OCI-LY7 (cell line): ENCODE measurements at regions not wholly inside any gene's neighbourhood (a gene's known extent, or its start where the extent isn't known, plus 50 kb on each side); places are given as distances from the start of the nearest gene placed in this dataset.

Source experiments
- BruUV-seq: library from RNA; stranded (reverse); fragments of 400-500 nt; replicated peaks from 2 replicates; lab custom pipeline; 2021; lab: Mats Ljungman, UMichigan
- CTCF ChIA-PET: fragments of 300-600 bp; sonication (Branson Sonifier 250); formaldehyde crosslinking; loops from one replicate; lab custom pipeline; 2022; ENCODE audit warnings: antibody characterized with exemption; ENCODE audit not compliant: unreplicated experiment; lab: Charles Lee
- POLR2A ChIA-PET: fragments of 300-600 bp; sonication (Branson Sonifier 250); formaldehyde crosslinking; loops from one replicate; lab custom pipeline; 2022; ENCODE audit warnings: antibody characterized with exemption; lab: Charles Lee
- DNase-seq: peaks from one replicate; pipeline ENCODE4 v3.0.0-alpha.2; 2015; ENCODE audit warnings: low spot score
- H2AFZ ChIP-seq: fragments of 200-600 bp; sonication (generic), shearing (Covaris generic); 2 replicates; pipeline ENCODE4 v1.6.1; 2014; ENCODE audit warnings: mild to moderate bottlenecking, antibody characterized with exemption, low read length, moderate library complexity
- H3K27ac ChIP-seq: fragments of 200-600 bp; sonication (generic); 2 replicates; pipeline ENCODE4 v1.5.1; 2014; ENCODE audit warnings: mixed run types, low read depth, mild to moderate bottlenecking, moderate library complexity, low read length, inconsistent platforms; ENCODE audit not compliant: poor library complexity, severe bottlenecking
- H3K36me3 ChIP-seq: fragments of 200-600 bp; sonication (generic); 2 replicates; pipeline ENCODE4 v1.6.1; 2014; ENCODE audit warnings: mild to moderate bottlenecking, antibody characterized with exemption, low read length, moderate library complexity, mixed read lengths; ENCODE audit not compliant: insufficient read depth
- H3K4me1 ChIP-seq: fragments of 200-600 bp; sonication (generic); 2 replicates; pipeline ENCODE4 v1.5.1; 2014; ENCODE audit warnings: mild to moderate bottlenecking, low read length; ENCODE audit not compliant: insufficient read depth, poor library complexity, severe bottlenecking
- H3K4me2 ChIP-seq: fragments of 200-600 bp; sonication (generic); 2 replicates; pipeline ENCODE4 v1.6.1; 2014; ENCODE audit warnings: mild to moderate bottlenecking, low read length
- H3K4me3 ChIP-seq: fragments of 200-600 bp; sonication (generic); 2 replicates; pipeline ENCODE4 v1.5.1; 2014; ENCODE audit warnings: mild to moderate bottlenecking, low read depth, low read length; ENCODE audit not compliant: poor library complexity, severe bottlenecking
- H3K79me2 ChIP-seq: fragments of 200-600 bp; sonication (generic); 2 replicates; pipeline ENCODE4 v1.6.1; 2016; ENCODE audit warnings: low read depth, mild to moderate bottlenecking, low read length, moderate library complexity, mixed read lengths; ENCODE audit not compliant: insufficient read depth
- H3K9me2 ChIP-seq: fragments of 200-600 bp; sonication (generic); 2 replicates; pipeline ENCODE4 v1.6.1; 2016; ENCODE audit warnings: mild to moderate bottlenecking, low read length, mixed read lengths; ENCODE audit not compliant: insufficient read depth
- H3K9me3 ChIP-seq: fragments of 200-600 bp; sonication (generic); 2 replicates; pipeline ENCODE4 v1.6.1; 2014; ENCODE audit warnings: mild to moderate bottlenecking, mixed run types, low read length, mixed read lengths
- H4K20me1 ChIP-seq: fragments of 200-600 bp; sonication (generic); 2 replicates; pipeline ENCODE4 v1.6.1; 2014; ENCODE audit warnings: mild to moderate bottlenecking, antibody characterized with exemption, low read length, moderate library complexity, mixed read lengths; ENCODE audit not compliant: insufficient read depth
- CTCF ChIP-seq: fragments of 200-600 bp; sonication (generic); conservative IDR thresholded peaks from 2 replicates; pipeline ENCODE4 v1.5.1; 2014; ENCODE audit warnings: mild to moderate bottlenecking, antibody characterized with exemption, low read length, moderate library complexity, mixed read lengths
- EZH2phosphoT487 ChIP-seq: fragments of 200-600 bp; sonication (generic); IDR thresholded peaks from 2 replicates; pipeline ENCODE4 v1.6.1; 2018; ENCODE audit warnings: low read depth, borderline replicate concordance, mild to moderate bottlenecking, mixed run types, antibody characterized with exemption, low read length, moderate library complexity, mixed read lengths
- intact Hi-C: fragments of 100-400 bp; cut with micrococcal nuclease; formaldehyde crosslinking; loops from one replicate; pipeline ENCODE4 v1.10.0; 2022; ENCODE audit not compliant: unreplicated experiment

- ChIA-PET CTCF (no interaction called here), POLR2A (interaction anchor here (0.9 kb wide), 1 partner anchor 53 kb away, joined by 4 read pairs; no protein-coding TSS in a partner anchor)
- DNase-seq = no peak
- no peak overlapping the region for H2AFZ ChIP-seq
- H3K36me3 ChIP-seq = no peaks in the 10 kb centered on the region
- H3K9me2 ChIP-seq = no peaks in the 10 kb centered on the region
- intact Hi-C loops = no loop called here
- no peak overlapping the region for H3K27ac ChIP-seq
- H3K9me3 ChIP-seq = no peaks in the 10 kb centered on the region
- H3K4me2 ChIP-seq = no peak overlapping the region
- H3K79me2 ChIP-seq = no peaks in the 10 kb centered on the region
- TF ChIP-seq EZH2phosphoT487 (no peak), CTCF (no peak)
- no peaks in the 10 kb centered on the region for H4K20me1 ChIP-seq
- H3K4me1 ChIP-seq = no peaks in the 10 kb centered on the region
- no TSS peak for BruUV-seq
- no peak overlapping the region for H3K4me3 ChIP-seq
Observed at GRCh38 chr3:102916532-102916931, 481.7 kb downstream of the ZPLD1 start.

GRCh38 chr3:102926618-102927017 lies 491.8 kb downstream of the ZPLD1 start:
- no peak overlapping the region for H3K4me3 ChIP-seq
- H3K79me2 ChIP-seq = no peaks in the 10 kb centered on the region
- H3K4me2 ChIP-seq = no peak overlapping the region
- H4K20me1 ChIP-seq = no peaks in the 10 kb centered on the region
- intact Hi-C loops = no loop called here
- no TSS peak for BruUV-seq
- no peak for TF ChIP-seq CTCF
- TF ChIP-seq EZH2phosphoT487 = no peak
- H3K27ac ChIP-seq = no peak overlapping the region
- no peaks in the 10 kb centered on the region for H3K36me3 ChIP-seq
- H3K9me2 ChIP-seq = no peaks in the 10 kb centered on the region
- no peak overlapping the region for H2AFZ ChIP-seq
- ChIA-PET POLR2A (interaction anchor here (1.4 kb wide), 1 partner anchor 30 kb away, joined by 3 read pairs; no protein-coding TSS in a partner anchor), CTCF (no interaction called here)
- no peaks in the 10 kb centered on the region for H3K9me3 ChIP-seq
- DNase-seq = no peak
- H3K4me1 ChIP-seq = no peaks in the 10 kb centered on the region

GRCh38 chr3:102933377-102933776 lies 498.6 kb downstream of the ZPLD1 start:
- no peaks in the 10 kb centered on the region for H4K20me1 ChIP-seq
- no peak overlapping the region for H3K4me3 ChIP-seq
- no peaks in the 10 kb centered on the region for H3K4me1 ChIP-seq
- BruUV-seq = no TSS peak
- H3K27ac ChIP-seq = no peak overlapping the region
- intact Hi-C loops = no loop called here
- POLR2A ChIA-PET = interaction anchor here (0.5 kb wide), 1 partner anchor 117 kb away, joined by 3 read pairs; no protein-coding TSS in a partner anchor
- no peak for DNase-seq
- H3K4me2 ChIP-seq = no peak overlapping the region
- H3K9me3 ChIP-seq = no peaks in the 10 kb centered on the region
- no peaks in the 10 kb centered on the region for H3K36me3 ChIP-seq
- TF ChIP-seq EZH2phosphoT487 (no peak), CTCF (no peak)
- H3K9me2 ChIP-seq = no peaks in the 10 kb centered on the region
- CTCF ChIA-PET = no interaction called here
- H3K79me2 ChIP-seq = no peaks in the 10 kb centered on the region
- H2AFZ ChIP-seq = no peak overlapping the region
